GM23338 (cell line): ENCODE measurements at regions not wholly inside any gene's neighbourhood (a gene's known extent, or its start where the extent isn't known, plus 50 kb on each side); places are given as distances from the start of the nearest gene placed in this dataset.

Experiments
- ATAC-seq: fragments of 200-7000 bp; cut with Tn5 transposase; 3 replicates; pipeline ENCODE4 v1.9.1; 2020
- DNase-seq: peaks from one replicate; pipeline ENCODE4 v3.0.0-alpha.2; 2015; ENCODE audit warnings: low spot score
- H2AFZ ChIP-seq: fragments of 200-600 bp; sonication (generic); 2 replicates; pipeline ENCODE4 v1.8.0; 2016; ENCODE audit warnings: antibody characterized with exemption, mild to moderate bottlenecking, moderate library complexity
- H3F3A ChIP-seq: fragments of 200-600 bp; sonication (generic); replicated peaks from 2 replicates; pipeline ENCODE4 v1.8.0; 2017; ENCODE audit warnings: antibody characterized with exemption, mixed run types, low read depth
- H3K27ac ChIP-seq: fragments of 200-600 bp; sonication (generic); 2 replicates; pipeline ENCODE4 v1.6.1; 2016; ENCODE audit warnings: low read depth
- H3K27me3 ChIP-seq: fragments of 200-600 bp; sonication (generic); 2 replicates; pipeline ENCODE4 v1.8.0; 2016; ENCODE audit warnings: mild to moderate bottlenecking, mixed run types, moderate library complexity; ENCODE audit not compliant: insufficient read depth
- H3K36me3 ChIP-seq: fragments of 200-600 bp; sonication (generic); 2 replicates; pipeline ENCODE4 v1.8.0; 2016; ENCODE audit warnings: mild to moderate bottlenecking; ENCODE audit not compliant: insufficient read depth
- H3K4me1 ChIP-seq: fragments of 200-600 bp; sonication (generic); 2 replicates; pipeline ENCODE4 v1.8.0; 2016; ENCODE audit warnings: mild to moderate bottlenecking, moderate library complexity; ENCODE audit not compliant: insufficient read depth
- H3K4me2 ChIP-seq: fragments of 200-600 bp; sonication (generic); 2 replicates; pipeline ENCODE4 v1.7.1; 2017; ENCODE audit warnings: mixed run types
- H3K4me3 ChIP-seq: fragments of 200-600 bp; sonication (generic); 2 replicates; pipeline ENCODE4 v1.6.1; 2016; ENCODE audit warnings: mixed run types
- H3K79me2 ChIP-seq: fragments of 200-600 bp; sonication (generic); replicated peaks from 2 replicates; pipeline ENCODE4 v1.8.0; 2017; ENCODE audit warnings: mild to moderate bottlenecking; ENCODE audit not compliant: insufficient read depth
- H3K9me2 ChIP-seq: fragments of 200-600 bp; sonication (generic); 2 replicates; pipeline ENCODE4 v1.8.0; 2017; ENCODE audit not compliant: insufficient read depth
- H4K20me1 ChIP-seq: fragments of 200-600 bp; sonication (generic); replicated peaks from 2 replicates; pipeline ENCODE4 v1.8.0; 2017; ENCODE audit warnings: mild to moderate bottlenecking; ENCODE audit not compliant: insufficient read depth
- H3K27ac Mint-ChIP-seq: 2 replicates; pipeline ENCODE4 v1.8.0; 2020; ENCODE audit warnings: inconsistent platforms, mild to moderate bottlenecking, moderate library complexity, mixed read lengths
- H3K27me3 Mint-ChIP-seq: 3 replicates; pipeline ENCODE4 v1.8.0; 2022; ENCODE audit warnings: low read depth, mild to moderate bottlenecking, moderate library complexity, mixed read lengths, inconsistent platforms; ENCODE audit not compliant: insufficient read depth, poor library complexity
- H3K36me3 Mint-ChIP-seq: 3 replicates; pipeline ENCODE4 v1.8.0; 2021; ENCODE audit warnings: low read depth, mild to moderate bottlenecking, inconsistent platforms, moderate library complexity, mixed read lengths
- H3K4me1 Mint-ChIP-seq: 3 replicates; pipeline ENCODE4 v1.8.0; 2020; ENCODE audit warnings: mild to moderate bottlenecking, inconsistent platforms, mixed read lengths
- H3K4me3 Mint-ChIP-seq: 3 replicates; pipeline ENCODE4 v1.8.0; 2021; ENCODE audit warnings: moderate library complexity, mild to moderate bottlenecking, inconsistent platforms, mixed read lengths
- H3K9me3 Mint-ChIP-seq: 3 replicates; pipeline ENCODE4 v1.8.0; 2020; ENCODE audit warnings: moderate library complexity, mild to moderate bottlenecking, inconsistent platforms, mixed read lengths
- CREB1 ChIP-seq: fragments of 250-450 bp; sonication (Bioruptor Pico); IDR thresholded peaks from 2 replicates; pipeline ENCODE4 v1.5.0; 2020; ENCODE audit warnings: low read depth, mild to moderate bottlenecking, moderate library complexity
- EZH2 ChIP-seq: fragments of 200-600 bp; sonication (generic); IDR thresholded peaks from one replicate; pipeline ENCODE4 v1.8.0; 2017; ENCODE audit warnings: antibody characterized with exemption, mild to moderate bottlenecking, low read depth; ENCODE audit not compliant: unreplicated experiment
- EZH2phosphoT487 ChIP-seq: fragments of 200-600 bp; sonication (generic); IDR thresholded peaks from one replicate; pipeline ENCODE4 v1.8.1; 2018; ENCODE audit warnings: antibody characterized with exemption; ENCODE audit not compliant: unreplicated experiment
- JUNB ChIP-seq: IDR thresholded peaks from one replicate; pipeline ENCODE4 v1.6.1; 2016; ENCODE audit warnings: antibody characterized with exemption; ENCODE audit not compliant: unreplicated experiment
- NANOG ChIP-seq: IDR thresholded peaks from 2 replicates; pipeline ENCODE4 v1.6.1; 2016; ENCODE audit warnings: antibody characterized with exemption, borderline replicate concordance
- POLR2AphosphoS5 ChIP-seq: IDR thresholded peaks from 2 replicates; pipeline ENCODE4 v1.6.1; 2016; ENCODE audit warnings: antibody characterized with exemption, low read depth
- STAT1 ChIP-seq: IDR thresholded peaks from one replicate; pipeline ENCODE4 v1.6.1; 2016; ENCODE audit warnings: antibody characterized with exemption; ENCODE audit not compliant: unreplicated experiment
- ZNF114 ChIP-seq: fragments of 250-450 bp; sonication (Bioruptor Pico); IDR thresholded peaks from 2 replicates; pipeline ENCODE4 v1.5.0; 2020; ENCODE audit warnings: mild to moderate bottlenecking, moderate library complexity
- TF ChIP-seq, protein P1 (sequence below): fragments of 250-450 bp; sonication (Bioruptor Pico); IDR thresholded peaks from 2 replicates; pipeline ENCODE4 v1.5.0; 2020; ENCODE audit warnings: mild to moderate bottlenecking, moderate library complexity
- TF ChIP-seq, protein P2 (sequence below): IDR thresholded peaks from one replicate; pipeline ENCODE4 v1.6.1; 2018; ENCODE audit warnings: antibody characterized with exemption; ENCODE audit not compliant: unreplicated experiment
- TF ChIP-seq, protein P3 (sequence below): IDR thresholded peaks from 2 replicates; pipeline ENCODE4 v1.6.1; 2016; ENCODE audit warnings: antibody characterized with exemption
- TF ChIP-seq, protein P4 (sequence below), 2 experiments: fragments of 200-600 bp in 1 of 2; sonication (generic) in 1 of 2; conservative IDR thresholded peaks; 2 replicates each; pipeline versions ENCODE4 v1.5.1 to v1.6.1; 2016 to 2017; ENCODE audit warnings: antibody characterized with exemption in 2 of 2, low read depth in 2 of 2, mild to moderate bottlenecking in 2 of 2, moderate library complexity in 1 of 2

DNA sequence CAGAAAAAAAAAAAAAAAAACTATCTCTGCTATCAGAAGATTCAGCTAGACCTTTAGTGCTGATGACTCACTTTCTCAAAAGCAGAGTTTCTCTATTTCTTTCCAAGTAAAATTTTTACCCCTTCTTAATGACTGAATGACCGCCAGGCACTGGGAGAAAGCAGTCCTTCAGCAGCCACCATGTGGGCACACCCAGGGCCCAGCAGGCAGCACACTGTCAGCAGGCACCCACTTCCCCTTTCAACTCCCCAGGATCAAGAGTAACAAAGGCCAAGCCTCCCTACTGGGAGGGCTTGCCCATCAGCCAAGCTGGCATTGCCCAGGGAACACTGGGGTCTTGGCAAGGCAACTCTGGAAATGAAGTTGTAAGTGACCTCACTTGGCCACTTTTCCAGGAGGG lies 201.9 kb upstream of the MAMLD1 start:
- Histone ChIP-seq H4K20me1 (no peaks in the 10 kb centered on the region), H3K36me3 (no peaks in the 10 kb centered on the region), H2AFZ (no peak overlapping the region), H3K4me3 (no peak overlapping the region), H3F3A (no peaks in the 10 kb centered on the region), H3K4me2 (no peak overlapping the region), H3K4me1 (no peaks in the 10 kb centered on the region), H3K27me3 (no peaks in the 10 kb centered on the region), H3K9me2 (no peaks in the 10 kb centered on the region), H3K27ac (no peak overlapping the region), H3K79me2 (no peaks in the 10 kb centered on the region)
- Mint-ChIP-seq H3K4me1 (no peaks in the 10 kb centered on the region), H3K27me3 (peaks cover 3% of the 10 kb centered on the region), H3K36me3 (no peaks in the 10 kb centered on the region), H3K9me3 (peaks cover 3% of the 10 kb centered on the region; the same call in 1 of the 3 replicates), H3K27ac (no peak overlapping the region), H3K4me3 (no peak overlapping the region)
- DNase-seq (no peak), ATAC-seq (no peak)
- TF ChIP-seq, protein P1, sequence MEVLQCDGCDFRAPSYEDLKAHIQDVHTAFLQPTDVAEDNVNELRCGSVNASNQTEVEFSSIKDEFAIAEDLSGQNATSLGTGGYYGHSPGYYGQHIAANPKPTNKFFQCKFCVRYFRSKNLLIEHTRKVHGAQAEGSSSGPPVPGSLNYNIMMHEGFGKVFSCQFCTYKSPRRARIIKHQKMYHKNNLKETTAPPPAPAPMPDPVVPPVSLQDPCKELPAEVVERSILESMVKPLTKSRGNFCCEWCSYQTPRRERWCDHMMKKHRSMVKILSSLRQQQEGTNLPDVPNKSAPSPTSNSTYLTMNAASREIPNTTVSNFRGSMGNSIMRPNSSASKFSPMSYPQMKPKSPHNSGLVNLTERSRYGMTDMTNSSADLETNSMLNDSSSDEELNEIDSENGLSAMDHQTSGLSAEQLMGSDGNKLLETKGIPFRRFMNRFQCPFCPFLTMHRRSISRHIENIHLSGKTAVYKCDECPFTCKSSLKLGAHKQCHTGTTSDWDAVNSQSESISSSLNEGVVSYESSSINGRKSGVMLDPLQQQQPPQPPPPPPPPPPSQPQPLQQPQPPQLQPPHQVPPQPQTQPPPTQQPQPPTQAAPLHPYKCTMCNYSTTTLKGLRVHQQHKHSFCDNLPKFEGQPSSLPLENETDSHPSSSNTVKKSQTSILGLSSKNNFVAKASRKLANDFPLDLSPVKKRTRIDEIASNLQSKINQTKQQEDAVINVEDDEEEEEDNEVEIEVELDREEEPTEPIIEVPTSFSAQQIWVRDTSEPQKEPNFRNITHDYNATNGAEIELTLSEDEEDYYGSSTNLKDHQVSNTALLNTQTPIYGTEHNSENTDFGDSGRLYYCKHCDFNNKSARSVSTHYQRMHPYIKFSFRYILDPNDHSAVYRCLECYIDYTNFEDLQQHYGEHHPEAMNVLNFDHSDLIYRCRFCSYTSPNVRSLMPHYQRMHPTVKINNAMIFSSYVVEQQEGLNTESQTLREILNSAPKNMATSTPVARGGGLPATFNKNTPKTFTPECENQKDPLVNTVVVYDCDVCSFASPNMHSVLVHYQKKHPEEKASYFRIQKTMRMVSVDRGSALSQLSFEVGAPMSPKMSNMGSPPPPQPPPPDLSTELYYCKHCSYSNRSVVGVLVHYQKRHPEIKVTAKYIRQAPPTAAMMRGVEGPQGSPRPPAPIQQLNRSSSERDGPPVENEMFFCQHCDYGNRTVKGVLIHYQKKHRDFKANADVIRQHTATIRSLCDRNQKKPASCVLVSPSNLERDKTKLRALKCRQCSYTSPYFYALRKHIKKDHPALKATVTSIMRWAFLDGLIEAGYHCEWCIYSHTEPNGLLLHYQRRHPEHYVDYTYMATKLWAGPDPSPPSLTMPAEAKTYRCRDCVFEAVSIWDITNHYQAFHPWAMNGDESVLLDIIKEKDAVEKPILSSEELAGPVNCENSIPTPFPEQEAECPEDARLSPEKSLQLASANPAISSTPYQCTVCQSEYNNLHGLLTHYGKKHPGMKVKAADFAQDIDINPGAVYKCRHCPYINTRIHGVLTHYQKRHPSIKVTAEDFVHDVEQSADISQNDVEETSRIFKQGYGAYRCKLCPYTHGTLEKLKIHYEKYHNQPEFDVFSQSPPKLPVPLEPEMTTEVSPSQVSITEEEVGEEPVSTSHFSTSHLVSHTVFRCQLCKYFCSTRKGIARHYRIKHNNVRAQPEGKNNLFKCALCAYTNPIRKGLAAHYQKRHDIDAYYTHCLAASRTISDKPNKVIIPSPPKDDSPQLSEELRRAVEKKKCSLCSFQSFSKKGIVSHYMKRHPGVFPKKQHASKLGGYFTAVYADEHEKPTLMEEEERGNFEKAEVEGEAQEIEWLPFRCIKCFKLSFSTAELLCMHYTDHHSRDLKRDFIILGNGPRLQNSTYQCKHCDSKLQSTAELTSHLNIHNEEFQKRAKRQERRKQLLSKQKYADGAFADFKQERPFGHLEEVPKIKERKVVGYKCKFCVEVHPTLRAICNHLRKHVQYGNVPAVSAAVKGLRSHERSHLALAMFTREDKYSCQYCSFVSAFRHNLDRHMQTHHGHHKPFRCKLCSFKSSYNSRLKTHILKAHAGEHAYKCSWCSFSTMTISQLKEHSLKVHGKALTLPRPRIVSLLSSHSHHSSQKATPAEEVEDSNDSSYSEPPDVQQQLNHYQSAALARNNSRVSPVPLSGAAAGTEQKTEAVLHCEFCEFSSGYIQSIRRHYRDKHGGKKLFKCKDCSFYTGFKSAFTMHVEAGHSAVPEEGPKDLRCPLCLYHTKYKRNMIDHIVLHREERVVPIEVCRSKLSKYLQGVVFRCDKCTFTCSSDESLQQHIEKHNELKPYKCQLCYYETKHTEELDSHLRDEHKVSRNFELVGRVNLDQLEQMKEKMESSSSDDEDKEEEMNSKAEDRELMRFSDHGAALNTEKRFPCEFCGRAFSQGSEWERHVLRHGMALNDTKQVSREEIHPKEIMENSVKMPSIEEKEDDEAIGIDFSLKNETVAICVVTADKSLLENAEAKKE (CRISPR knock-in tag), result no peak
- no peak for TF ChIP-seq EZH2phosphoT487
- no peak for TF ChIP-seq JUNB
- no peak for TF ChIP-seq EZH2
- TF ChIP-seq CREB1 (CRISPR knock-in tag), result no peak
- TF ChIP-seq, protein P2, sequence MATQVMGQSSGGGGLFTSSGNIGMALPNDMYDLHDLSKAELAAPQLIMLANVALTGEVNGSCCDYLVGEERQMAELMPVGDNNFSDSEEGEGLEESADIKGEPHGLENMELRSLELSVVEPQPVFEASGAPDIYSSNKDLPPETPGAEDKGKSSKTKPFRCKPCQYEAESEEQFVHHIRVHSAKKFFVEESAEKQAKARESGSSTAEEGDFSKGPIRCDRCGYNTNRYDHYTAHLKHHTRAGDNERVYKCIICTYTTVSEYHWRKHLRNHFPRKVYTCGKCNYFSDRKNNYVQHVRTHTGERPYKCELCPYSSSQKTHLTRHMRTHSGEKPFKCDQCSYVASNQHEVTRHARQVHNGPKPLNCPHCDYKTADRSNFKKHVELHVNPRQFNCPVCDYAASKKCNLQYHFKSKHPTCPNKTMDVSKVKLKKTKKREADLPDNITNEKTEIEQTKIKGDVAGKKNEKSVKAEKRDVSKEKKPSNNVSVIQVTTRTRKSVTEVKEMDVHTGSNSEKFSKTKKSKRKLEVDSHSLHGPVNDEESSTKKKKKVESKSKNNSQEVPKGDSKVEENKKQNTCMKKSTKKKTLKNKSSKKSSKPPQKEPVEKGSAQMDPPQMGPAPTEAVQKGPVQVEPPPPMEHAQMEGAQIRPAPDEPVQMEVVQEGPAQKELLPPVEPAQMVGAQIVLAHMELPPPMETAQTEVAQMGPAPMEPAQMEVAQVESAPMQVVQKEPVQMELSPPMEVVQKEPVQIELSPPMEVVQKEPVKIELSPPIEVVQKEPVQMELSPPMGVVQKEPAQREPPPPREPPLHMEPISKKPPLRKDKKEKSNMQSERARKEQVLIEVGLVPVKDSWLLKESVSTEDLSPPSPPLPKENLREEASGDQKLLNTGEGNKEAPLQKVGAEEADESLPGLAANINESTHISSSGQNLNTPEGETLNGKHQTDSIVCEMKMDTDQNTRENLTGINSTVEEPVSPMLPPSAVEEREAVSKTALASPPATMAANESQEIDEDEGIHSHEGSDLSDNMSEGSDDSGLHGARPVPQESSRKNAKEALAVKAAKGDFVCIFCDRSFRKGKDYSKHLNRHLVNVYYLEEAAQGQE, result no peak
- TF ChIP-seq, protein P3, sequence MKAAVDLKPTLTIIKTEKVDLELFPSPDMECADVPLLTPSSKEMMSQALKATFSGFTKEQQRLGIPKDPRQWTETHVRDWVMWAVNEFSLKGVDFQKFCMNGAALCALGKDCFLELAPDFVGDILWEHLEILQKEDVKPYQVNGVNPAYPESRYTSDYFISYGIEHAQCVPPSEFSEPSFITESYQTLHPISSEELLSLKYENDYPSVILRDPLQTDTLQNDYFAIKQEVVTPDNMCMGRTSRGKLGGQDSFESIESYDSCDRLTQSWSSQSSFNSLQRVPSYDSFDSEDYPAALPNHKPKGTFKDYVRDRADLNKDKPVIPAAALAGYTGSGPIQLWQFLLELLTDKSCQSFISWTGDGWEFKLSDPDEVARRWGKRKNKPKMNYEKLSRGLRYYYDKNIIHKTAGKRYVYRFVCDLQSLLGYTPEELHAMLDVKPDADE, result no peak
- no peak for TF ChIP-seq ZNF114
- TF ChIP-seq, protein P4, sequence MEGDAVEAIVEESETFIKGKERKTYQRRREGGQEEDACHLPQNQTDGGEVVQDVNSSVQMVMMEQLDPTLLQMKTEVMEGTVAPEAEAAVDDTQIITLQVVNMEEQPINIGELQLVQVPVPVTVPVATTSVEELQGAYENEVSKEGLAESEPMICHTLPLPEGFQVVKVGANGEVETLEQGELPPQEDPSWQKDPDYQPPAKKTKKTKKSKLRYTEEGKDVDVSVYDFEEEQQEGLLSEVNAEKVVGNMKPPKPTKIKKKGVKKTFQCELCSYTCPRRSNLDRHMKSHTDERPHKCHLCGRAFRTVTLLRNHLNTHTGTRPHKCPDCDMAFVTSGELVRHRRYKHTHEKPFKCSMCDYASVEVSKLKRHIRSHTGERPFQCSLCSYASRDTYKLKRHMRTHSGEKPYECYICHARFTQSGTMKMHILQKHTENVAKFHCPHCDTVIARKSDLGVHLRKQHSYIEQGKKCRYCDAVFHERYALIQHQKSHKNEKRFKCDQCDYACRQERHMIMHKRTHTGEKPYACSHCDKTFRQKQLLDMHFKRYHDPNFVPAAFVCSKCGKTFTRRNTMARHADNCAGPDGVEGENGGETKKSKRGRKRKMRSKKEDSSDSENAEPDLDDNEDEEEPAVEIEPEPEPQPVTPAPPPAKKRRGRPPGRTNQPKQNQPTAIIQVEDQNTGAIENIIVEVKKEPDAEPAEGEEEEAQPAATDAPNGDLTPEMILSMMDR (conservative IDR thresholded peaks at IDR 0.05; ENCODE audit: low read depth in 2 of 2), result no peak
- TF ChIP-seq STAT1, result no peak
- TF ChIP-seq NANOG, result no peak
- no peak for TF ChIP-seq POLR2AphosphoS5
